Activated CD8-positive, alpha-beta memory T cell treated with anti-CD3 and anti-CD28 coated beads, Interleukin-2, amount 10 ng/mL, durations not matched to agents 7 days and 5 days (primary cell): ENCODE measurements at regions not wholly inside any gene's neighbourhood (a gene's known extent, or its start where the extent isn't known, plus 50 kb on each side); places are given as distances from the start of the nearest gene placed in this dataset.
"Not testable (repeated sequence)": the region's sequence is repeated elsewhere in the genome, so short reads cannot be mapped to it uniquely, and the experiment has no call there.

Experiments
- ATAC-seq: fragments of 150-1000 bp; cut with Tn5 transposase; one replicate; pipeline ENCODE4 v1.10.0; 2021; ENCODE audit warnings: moderate library complexity
- CTCF ChIA-PET: fragments of 350-600 bp; sonication (Branson Sonifier 250); formaldehyde crosslinking; loops from one replicate; lab custom pipeline; 2021; ENCODE audit warnings: antibody characterized with exemption; lab: Charles Lee
- DNase-seq: peaks from one replicate; pipeline ENCODE4 v3.0.0-alpha.2; 2020
- H3K27ac Mint-ChIP-seq: one replicate; pipeline ENCODE4 v1.8.0; 2021; ENCODE audit warnings: mild to moderate bottlenecking, mixed read lengths
- H3K27me3 Mint-ChIP-seq: one replicate; pipeline ENCODE4 v1.8.0; 2021; ENCODE audit warnings: mixed read lengths
- H3K36me3 Mint-ChIP-seq: one replicate; pipeline ENCODE4 v1.8.0; 2021; ENCODE audit warnings: mild to moderate bottlenecking, mixed read lengths
- H3K4me1 Mint-ChIP-seq: one replicate; pipeline ENCODE4 v1.8.0; 2021; ENCODE audit warnings: mixed read lengths
- H3K4me3 Mint-ChIP-seq: one replicate; pipeline ENCODE4 v1.8.0; 2021; ENCODE audit warnings: mild to moderate bottlenecking, moderate library complexity, mixed read lengths
- H3K9me3 Mint-ChIP-seq: one replicate; pipeline ENCODE4 v1.8.0; 2022; ENCODE audit warnings: low read depth, mixed read lengths

DNA sequence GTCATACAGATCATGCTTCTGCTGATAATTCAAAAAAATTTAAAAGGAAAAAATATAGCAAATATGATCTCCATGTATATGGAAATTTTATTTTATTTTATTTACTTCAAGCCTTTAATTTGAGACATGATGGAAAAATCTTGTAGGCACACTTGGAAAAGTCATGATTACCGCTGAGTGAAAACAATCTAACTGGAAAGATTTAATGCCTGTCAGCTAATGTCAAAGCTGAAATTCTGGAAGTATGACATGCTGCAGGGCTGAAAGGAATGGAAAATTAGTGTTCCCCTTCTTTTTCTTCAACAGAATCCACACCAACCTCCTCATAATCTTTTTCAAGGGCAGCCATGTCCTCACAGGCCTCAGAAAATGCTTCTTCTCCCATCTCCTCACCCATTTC is 58.2 kb downstream of the RPRM start:
- CTCF ChIA-PET = no interaction called here
- DNase-seq (no peak), ATAC-seq (no peak)
- Mint-ChIP-seq H3K4me1 (no peaks in the 10 kb centered on the region), H3K9me3 (no peaks in the 10 kb centered on the region), H3K36me3 (no peaks in the 10 kb centered on the region), H3K4me3 (no peak overlapping the region), H3K27me3 (no peaks in the 10 kb centered on the region), H3K27ac (no peak overlapping the region)

DNA sequence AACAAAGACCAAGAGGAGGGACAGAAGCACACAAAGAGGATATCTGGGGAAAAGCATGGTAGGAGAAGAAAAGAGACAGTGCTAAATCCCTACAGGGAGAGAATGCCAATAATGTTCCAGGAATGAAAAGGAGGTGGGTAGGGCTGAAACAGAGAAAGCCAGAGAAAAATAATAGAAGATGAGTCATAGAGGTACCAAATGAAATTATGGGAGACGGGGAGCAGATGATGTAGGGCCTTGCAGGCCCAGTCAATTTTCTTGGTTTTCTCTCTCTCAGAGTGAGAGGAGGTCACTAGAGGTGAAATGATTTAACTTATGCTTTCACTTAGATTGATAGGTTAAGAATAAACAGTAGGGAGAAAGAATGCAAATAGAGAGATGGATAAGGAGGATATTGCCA is 61.5 kb downstream of the RPRM start:
- Mint-ChIP-seq H3K4me1 (no peaks in the 10 kb centered on the region), H3K4me3 (no peak overlapping the region), H3K27ac (no peak overlapping the region), H3K36me3 (no peaks in the 10 kb centered on the region), H3K9me3 (no peaks in the 10 kb centered on the region), H3K27me3 (no peaks in the 10 kb centered on the region)
- no peak for ATAC-seq
- CTCF ChIA-PET = no interaction called here
- DNase-seq = no peak

DNA sequence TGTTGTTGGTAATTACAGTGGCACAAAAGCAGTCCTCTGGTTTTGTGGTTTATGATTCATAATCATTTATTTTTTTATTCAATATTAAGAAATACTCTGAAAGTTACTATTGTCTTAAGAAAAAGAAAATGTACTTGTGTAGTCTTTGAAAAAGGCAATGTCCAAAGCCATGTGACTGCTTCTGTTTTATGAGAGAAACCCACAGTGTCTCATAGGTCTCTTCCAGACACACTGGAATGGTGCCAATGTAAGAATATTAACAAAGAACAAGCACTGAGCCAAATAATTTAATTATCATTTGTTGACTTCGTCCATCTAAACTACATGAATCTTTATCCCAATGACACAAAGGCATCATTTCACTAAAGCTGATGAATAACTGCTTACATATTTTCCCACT is 62.5 kb downstream of the RPRM start:
- Mint-ChIP-seq H3K27me3 (no peaks in the 10 kb centered on the region), H3K4me3 (no peak overlapping the region)

DNA sequence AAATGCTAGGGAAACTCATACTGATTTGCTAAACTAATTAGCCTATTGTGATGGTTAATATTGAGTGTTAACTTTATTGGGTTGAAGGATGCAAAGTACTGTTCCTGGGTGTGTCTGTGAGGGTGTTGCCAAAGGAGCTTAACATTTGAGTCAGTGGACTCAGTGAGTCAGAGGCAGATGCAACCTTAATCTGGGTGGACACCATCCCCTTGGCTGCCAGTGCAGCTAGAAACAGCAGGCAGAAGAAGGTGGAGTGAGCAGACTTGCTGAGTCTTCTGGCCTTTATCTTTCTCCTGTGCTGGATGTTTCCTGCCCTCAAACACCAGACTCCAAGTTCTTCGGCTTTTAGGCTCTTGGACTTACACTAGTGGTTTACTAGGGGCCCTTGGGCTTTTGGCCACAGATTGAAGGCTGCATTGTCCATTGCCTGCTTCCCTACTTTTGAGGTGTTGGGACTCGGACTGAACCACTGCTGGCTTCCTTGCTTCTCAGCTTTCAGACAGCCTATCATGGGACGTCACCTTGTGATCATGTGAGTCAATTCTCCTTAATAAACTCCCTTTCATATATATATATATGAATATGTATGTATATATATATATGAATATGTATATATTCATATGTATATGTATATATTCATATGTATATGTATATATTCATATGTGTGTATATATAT is 69.7 kb downstream of the RPRM start:
- H3K4me1 Mint-ChIP-seq = no peaks in the 10 kb centered on the region
- no peak for DNase-seq
- no peaks in the 10 kb centered on the region for H3K27me3 Mint-ChIP-seq
- no peak overlapping the region for H3K4me3 Mint-ChIP-seq
- no peaks in the 10 kb centered on the region for H3K9me3 Mint-ChIP-seq
- H3K36me3 Mint-ChIP-seq = no peaks in the 10 kb centered on the region
- ATAC-seq = no peak
- H3K27ac Mint-ChIP-seq = no peak overlapping the region
- CTCF ChIA-PET = no interaction called here

More for the DNA sequence above, 62.5 kb downstream of the RPRM start:
- Mint-ChIP-seq H3K27ac (no peak overlapping the region), H3K9me3 (no peaks in the 10 kb centered on the region), H3K36me3 (no peaks in the 10 kb centered on the region), H3K4me1 (no peaks in the 10 kb centered on the region)
- CTCF ChIA-PET = no interaction called here
- DNase-seq (no peak), ATAC-seq (no peak)

DNA sequence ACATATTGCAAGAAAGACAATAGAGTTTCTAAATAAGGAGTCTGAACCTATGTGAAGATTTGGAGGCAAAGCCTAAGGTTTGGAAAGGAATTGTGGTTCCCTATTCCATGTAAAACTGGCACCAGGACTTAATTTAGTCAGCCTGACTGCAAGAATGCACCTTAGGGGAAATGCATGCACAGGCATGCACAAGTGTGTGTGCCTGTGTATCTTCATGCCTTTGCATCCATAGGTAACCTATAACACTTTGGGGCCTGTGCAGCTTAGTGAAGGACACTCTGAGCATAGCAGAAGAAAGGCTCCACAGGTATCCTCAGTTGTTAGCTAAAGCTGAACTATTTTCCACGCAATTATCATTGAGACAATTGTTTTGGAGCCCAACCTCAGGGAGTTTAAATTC is 73.4 kb downstream of the RPRM start:
- Mint-ChIP-seq H3K27me3 (no peaks in the 10 kb centered on the region), H3K4me1 (no peaks in the 10 kb centered on the region), H3K9me3 (no peaks in the 10 kb centered on the region), H3K4me3 (no peak overlapping the region), H3K27ac (no peak overlapping the region), H3K36me3 (no peaks in the 10 kb centered on the region)
- DNase-seq (no peak), ATAC-seq (no peak)
- CTCF ChIA-PET = no interaction called here

DNA sequence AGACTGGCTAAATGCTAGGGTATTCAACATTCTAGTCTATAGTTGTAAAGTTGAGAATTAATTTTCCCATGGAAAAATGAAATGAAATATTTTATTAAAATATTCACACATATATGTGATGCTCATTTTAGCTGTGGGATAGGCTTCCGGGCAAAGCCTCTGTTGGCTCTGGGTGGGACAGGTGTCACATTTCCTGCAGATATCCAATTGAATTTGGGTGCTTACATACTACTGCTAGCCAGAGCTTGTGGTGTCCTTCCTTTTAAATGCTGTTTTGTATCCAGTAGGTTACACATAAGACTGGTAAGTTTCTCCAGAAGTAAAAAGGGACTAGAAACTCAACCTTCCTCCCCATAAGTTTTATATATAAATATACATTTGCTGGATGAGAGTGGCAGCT is 73.8 kb downstream of the RPRM start:
- no peaks in the 10 kb centered on the region for H3K4me1 Mint-ChIP-seq
- CTCF ChIA-PET = no interaction called here
- H3K4me3 Mint-ChIP-seq = no peak overlapping the region
- ATAC-seq (no peak), DNase-seq (no peak)
- no peak overlapping the region for H3K27ac Mint-ChIP-seq
- no peaks in the 10 kb centered on the region for H3K36me3 Mint-ChIP-seq
- H3K9me3 Mint-ChIP-seq = no peaks in the 10 kb centered on the region
- no peaks in the 10 kb centered on the region for H3K27me3 Mint-ChIP-seq

DNA sequence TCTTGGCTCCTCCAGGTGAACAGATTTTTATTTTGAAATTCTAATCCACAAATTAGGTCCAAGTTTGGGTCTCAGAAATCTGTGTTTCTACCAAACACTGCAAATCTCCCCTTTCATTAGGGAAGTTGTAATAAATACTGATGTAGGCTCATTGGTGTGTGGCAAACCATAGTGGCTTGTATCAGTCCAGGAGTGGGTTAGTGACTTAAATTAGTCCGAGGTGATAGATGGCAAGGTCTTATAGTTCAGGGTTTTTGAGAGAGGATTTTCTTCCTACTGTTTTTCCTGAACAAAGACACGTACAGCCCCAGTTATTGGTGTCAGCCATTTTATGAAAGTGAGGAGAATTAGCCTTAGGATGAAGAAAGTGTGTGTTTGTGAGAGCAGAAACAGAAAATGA is 74.6 kb downstream of the RPRM start:
- no peak overlapping the region for H3K27ac Mint-ChIP-seq
- CTCF ChIA-PET = no interaction called here
- no peaks in the 10 kb centered on the region for H3K36me3 Mint-ChIP-seq
- no peaks in the 10 kb centered on the region for H3K9me3 Mint-ChIP-seq
- no peak overlapping the region for H3K4me3 Mint-ChIP-seq
- H3K27me3 Mint-ChIP-seq = no peaks in the 10 kb centered on the region
- DNase-seq (no peak), ATAC-seq (no peak)
- H3K4me1 Mint-ChIP-seq = no peaks in the 10 kb centered on the region

DNA sequence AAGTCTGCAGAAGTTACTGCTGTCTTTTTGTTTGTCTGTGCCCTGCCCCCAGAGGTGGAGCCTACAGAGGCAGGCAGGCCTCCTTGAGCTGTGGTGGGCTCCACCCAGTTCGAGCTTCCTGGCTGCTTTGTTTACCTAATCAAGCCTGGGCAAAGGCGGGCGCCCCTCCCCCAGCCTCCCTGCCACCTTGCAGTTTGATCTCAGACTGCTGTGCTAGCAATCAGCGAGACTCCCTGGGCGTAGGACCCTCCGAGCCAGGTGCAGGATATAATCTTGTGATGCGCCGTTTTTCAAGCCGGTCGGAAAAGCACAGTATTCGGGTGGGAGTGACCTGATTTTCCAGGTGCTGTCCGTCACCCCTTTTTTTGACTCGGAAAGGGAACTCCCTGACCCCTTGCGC is 75.2 kb downstream of the RPRM start:
- H3K27me3 Mint-ChIP-seq, H3K4me1 Mint-ChIP-seq, H3K9me3 Mint-ChIP-seq, H3K36me3 Mint-ChIP-seq, H3K27ac Mint-ChIP-seq, H3K4me3 Mint-ChIP-seq, CTCF ChIA-PET, ATAC-seq, DNase-seq: not testable (repeated sequence)

DNA sequence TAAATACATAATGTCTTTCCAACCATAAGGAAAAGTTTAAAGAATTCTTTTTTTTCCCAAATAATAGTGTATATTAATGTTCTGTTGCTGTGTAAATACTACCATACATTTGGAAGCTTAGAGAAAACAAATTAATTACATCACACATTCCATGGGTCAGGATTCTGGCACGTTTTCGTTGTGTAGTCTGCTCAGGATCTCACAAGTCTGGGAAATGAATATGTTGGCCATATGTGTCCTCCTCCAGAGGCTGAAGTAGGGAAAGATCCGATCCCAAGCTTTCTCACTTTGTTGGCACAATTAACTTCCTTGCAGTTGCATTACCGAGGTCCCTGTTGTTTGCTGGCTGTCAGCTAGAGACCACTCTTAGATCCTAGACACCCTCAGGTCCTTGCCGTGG is 83.9 kb downstream of the RPRM start:
- Mint-ChIP-seq H3K9me3 (no peaks in the 10 kb centered on the region), H3K4me3 (no peak overlapping the region), H3K27me3 (no peaks in the 10 kb centered on the region), H3K27ac (no peak overlapping the region), H3K36me3 (no peaks in the 10 kb centered on the region), H3K4me1 (no peaks in the 10 kb centered on the region)
- ATAC-seq (no peak), DNase-seq (no peak)
- CTCF ChIA-PET = no interaction called here

DNA sequence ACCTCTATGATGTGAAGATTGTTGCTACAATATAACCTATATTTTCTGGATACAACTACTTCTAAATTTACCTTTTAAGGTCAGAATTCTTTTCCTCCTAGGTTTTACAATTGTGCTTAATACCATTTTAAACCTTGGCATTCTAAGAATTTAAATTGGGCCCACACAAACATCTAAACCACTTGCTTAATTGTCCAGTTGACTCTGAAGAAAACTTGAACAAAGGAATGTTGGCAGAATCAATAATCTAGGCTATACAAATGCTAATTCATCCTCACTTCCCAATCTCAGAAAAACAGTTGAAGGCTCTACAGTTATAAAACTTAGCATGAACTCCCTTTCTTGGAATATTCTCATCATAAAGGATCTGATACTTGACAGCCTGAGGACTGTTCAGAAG is 84.3 kb downstream of the RPRM start:
- no peaks in the 10 kb centered on the region for H3K36me3 Mint-ChIP-seq
- CTCF ChIA-PET = no interaction called here
- no peak overlapping the region for H3K4me3 Mint-ChIP-seq
- H3K27me3 Mint-ChIP-seq = no peaks in the 10 kb centered on the region
- H3K9me3 Mint-ChIP-seq = no peaks in the 10 kb centered on the region
- no peak for ATAC-seq
- H3K4me1 Mint-ChIP-seq = no peaks in the 10 kb centered on the region
- no peak overlapping the region for H3K27ac Mint-ChIP-seq
- no peak for DNase-seq

DNA sequence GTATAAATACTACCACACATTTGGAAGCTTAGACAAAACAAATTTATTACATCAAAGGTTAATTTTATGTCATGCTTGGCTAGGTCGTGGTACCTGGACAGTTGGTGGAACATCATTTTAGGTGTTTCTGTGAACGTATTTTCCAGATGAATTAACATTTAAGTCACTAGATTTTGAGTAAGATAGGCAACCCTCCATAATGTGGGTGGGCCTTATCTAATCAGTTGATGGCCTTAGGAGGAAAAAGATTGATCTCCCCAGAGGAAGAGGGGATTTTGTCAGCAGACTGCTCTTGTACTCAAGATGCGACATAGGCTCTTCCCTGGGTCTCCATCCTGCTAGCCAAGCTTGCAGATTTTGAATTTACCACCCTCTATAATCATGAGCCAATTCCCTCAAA is 85.0 kb downstream of the RPRM start:
- no peaks in the 10 kb centered on the region for H3K27me3 Mint-ChIP-seq
- H3K4me1 Mint-ChIP-seq = no peaks in the 10 kb centered on the region
- H3K36me3 Mint-ChIP-seq = no peaks in the 10 kb centered on the region
- no peaks in the 10 kb centered on the region for H3K9me3 Mint-ChIP-seq
- no peak overlapping the region for H3K4me3 Mint-ChIP-seq
- CTCF ChIA-PET = no interaction called here
- ATAC-seq (no peak), DNase-seq (no peak)
- no peak overlapping the region for H3K27ac Mint-ChIP-seq

DNA sequence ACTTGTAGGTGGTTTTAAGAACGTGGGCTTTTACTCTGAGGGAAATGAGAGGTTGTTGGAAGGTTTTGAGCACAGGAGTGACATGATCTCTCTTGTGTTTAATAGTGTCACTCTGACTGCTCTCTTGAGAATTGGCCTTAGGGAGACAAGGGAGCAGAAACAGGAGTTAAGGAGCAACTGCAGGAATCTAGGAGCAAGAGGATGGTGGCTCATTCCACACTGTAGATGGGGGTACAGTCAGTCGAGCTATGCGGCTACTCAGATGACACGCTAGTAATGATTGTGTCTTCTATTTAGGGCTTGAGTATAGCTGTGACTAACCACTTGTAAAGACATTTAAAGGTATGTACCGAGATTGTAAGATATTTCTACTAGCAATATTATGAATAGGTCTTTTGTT is 87.4 kb downstream of the RPRM start:
- H3K4me3 Mint-ChIP-seq = no peak overlapping the region
- CTCF ChIA-PET = no interaction called here
- H3K36me3 Mint-ChIP-seq = no peaks in the 10 kb centered on the region
- H3K9me3 Mint-ChIP-seq = no peaks in the 10 kb centered on the region
- no peaks in the 10 kb centered on the region for H3K4me1 Mint-ChIP-seq
- ATAC-seq (no peak), DNase-seq (no peak)
- no peak overlapping the region for H3K27ac Mint-ChIP-seq
- no peaks in the 10 kb centered on the region for H3K27me3 Mint-ChIP-seq

DNA sequence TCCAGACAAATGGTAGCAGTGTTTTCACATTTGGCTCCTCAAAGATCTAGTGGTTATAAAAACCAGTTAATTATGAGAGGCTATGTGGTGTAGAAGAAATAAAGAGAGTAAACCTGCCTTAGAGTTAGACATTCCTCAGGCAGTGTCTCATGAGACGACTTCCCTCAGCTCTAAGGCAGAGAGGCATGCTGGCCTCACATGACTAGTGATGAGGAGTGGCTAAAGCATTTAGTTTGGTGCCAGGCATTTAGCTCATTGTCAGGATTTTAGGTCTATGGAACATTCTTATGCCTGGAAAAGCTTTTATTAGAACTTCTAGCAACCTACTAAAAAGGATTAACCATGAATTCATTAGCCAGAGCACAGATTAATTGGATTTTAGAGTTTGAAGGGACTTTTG is 90.3 kb downstream of the RPRM start:
- Mint-ChIP-seq H3K27ac (no peak overlapping the region), H3K27me3 (no peaks in the 10 kb centered on the region), H3K4me1 (no peaks in the 10 kb centered on the region), H3K4me3 (no peak overlapping the region), H3K9me3 (no peaks in the 10 kb centered on the region), H3K36me3 (no peaks in the 10 kb centered on the region)
- CTCF ChIA-PET = interaction anchor here (0.5 kb wide), 1 partner anchor 255 kb away, joined by 4 read pairs; no protein-coding TSS in a partner anchor
- ATAC-seq = no peak
- DNase-seq = no peak

DNA sequence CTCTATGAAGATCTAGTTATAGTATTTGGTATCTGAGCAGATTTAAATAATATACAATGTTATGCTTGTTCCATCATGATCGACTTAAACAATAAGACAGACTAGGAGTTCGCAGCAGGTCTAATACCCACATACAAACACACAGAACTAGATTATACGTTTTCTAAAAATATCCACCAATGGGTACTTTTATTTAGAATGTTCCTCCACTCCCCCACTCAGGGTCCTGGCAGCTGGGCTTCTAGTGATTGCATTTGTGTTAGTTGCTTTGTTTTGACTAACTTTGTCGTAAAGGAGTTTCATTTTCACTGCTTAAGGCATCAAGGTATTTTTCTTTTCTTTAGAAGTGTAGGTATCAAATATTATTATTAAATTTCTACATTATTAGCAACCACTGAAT is 91.4 kb downstream of the RPRM start:
- H3K27me3 Mint-ChIP-seq = no peaks in the 10 kb centered on the region
- no peak overlapping the region for H3K27ac Mint-ChIP-seq
- no peak for DNase-seq
- CTCF ChIA-PET = no interaction called here
- H3K4me3 Mint-ChIP-seq = no peak overlapping the region
- no peaks in the 10 kb centered on the region for H3K36me3 Mint-ChIP-seq
- no peaks in the 10 kb centered on the region for H3K4me1 Mint-ChIP-seq
- no peaks in the 10 kb centered on the region for H3K9me3 Mint-ChIP-seq
- ATAC-seq = no peak

DNA sequence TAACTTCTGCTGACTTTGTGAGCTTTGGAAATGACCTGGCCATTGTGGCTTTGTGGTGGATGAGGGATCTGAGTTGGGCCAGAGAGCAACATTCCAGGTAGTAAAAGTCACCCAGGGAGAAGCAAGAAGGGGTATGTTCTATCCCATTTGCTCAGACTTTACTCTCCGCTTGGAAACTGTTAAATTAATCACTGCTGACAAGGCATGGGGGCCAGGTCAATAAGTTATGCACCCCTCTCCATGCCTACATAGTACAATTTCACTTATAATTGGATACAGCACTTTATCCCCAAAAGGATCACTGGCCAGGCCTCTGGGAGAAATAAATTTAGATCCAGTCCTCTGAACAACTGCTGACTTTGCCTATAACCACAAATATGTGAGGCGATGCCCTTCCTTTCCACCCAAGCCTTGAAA is 92.1 kb downstream of the RPRM start:
- ATAC-seq = no peak

More for the DNA sequence above, 92.1 kb downstream of the RPRM start:
- no peaks in the 10 kb centered on the region for H3K4me1 Mint-ChIP-seq
- no peak overlapping the region for H3K4me3 Mint-ChIP-seq
- H3K9me3 Mint-ChIP-seq = no peaks in the 10 kb centered on the region
- no peaks in the 10 kb centered on the region for H3K27me3 Mint-ChIP-seq
- no peaks in the 10 kb centered on the region for H3K36me3 Mint-ChIP-seq
- no peak overlapping the region for H3K27ac Mint-ChIP-seq
- CTCF ChIA-PET = no interaction called here
- DNase-seq = no peak
